Prostate gland (tissue), 2 donors: ENCODE measurements at regions not wholly inside any gene's neighbourhood (a gene's known extent, or its start where the extent isn't known, plus 50 kb on each side); places are given as distances from the start of the nearest gene placed in this dataset.

Experiments used
- DNase-seq: peaks from one replicate; pipeline ENCODE4 v3.0.0-alpha.2; 2019; ENCODE audit warnings: low spot score
- H3K27ac ChIP-seq, 2 donors: fragments of 200-600 bp; sonication (generic); 2 replicates each; pipeline ENCODE4 v1.5.1; 2017 to 2019
- H3K27me3 ChIP-seq: fragments of 200-600 bp; sonication (generic); replicated peaks from 2 replicates; pipeline ENCODE4 v1.5.1; 2019; ENCODE audit not compliant: insufficient read depth
- H3K36me3 ChIP-seq, 2 donors: fragments of 200-600 bp; sonication (generic); 1 replicate in 1 of 2; 2 replicates in 1 of 2; pipeline versions ENCODE4 v1.5.1 to v1.8.1; 2017 to 2019
- H3K4me1 ChIP-seq: fragments of 200-600 bp; sonication (generic); replicated peaks from 2 replicates; pipeline ENCODE4 v1.5.1; 2019
- H3K4me3 ChIP-seq, 2 donors: fragments of 200-600 bp; sonication (generic); 2 replicates each; pipeline ENCODE4 v1.5.1; 2017 to 2019
- H3K9me3 ChIP-seq: fragments of 200-600 bp; sonication (generic); 2 replicates; pipeline ENCODE4 v1.5.1; 2017
- POLR2A ChIP-seq: fragments of 450-650 bp; IDR thresholded peaks from one replicate; pipeline ENCODE4 v1.6.1; 2016; ENCODE audit warnings: antibody characterized with exemption, mild to moderate bottlenecking
- POLR2AphosphoS5 ChIP-seq: sonication (generic); formaldehyde crosslinking; IDR thresholded peaks from one replicate; pipeline ENCODE4 v1.6.1; 2017; ENCODE audit warnings: antibody characterized with exemption
- WGBS: methylation state at CpG from one replicate; pipeline ENCODE4 v1.1.5; 2018; 5-methylcytosine and 5-hydroxymethylcytosine counted together
- intact Hi-C: fragments of 100-400 bp; cut with DNase I; formaldehyde crosslinking; loops from one replicate; pipeline ENCODE4 v1.14.2; 2022
- TF ChIP-seq, protein P1 (sequence below), 4 experiments: fragments of 200-600 bp in 2 of 4; fragments of 450-650 bp in 2 of 4; sonication (generic) in 2 of 4; IDR thresholded peaks; 1 replicate in 3 of 4; 2 replicates in 1 of 4; pipeline ENCODE4 v1.5.1; 2016 to 2019; ENCODE audit warnings: antibody characterized with exemption in 4 of 4, mild to moderate bottlenecking in 2 of 4, moderate library complexity in 2 of 4

DNA sequence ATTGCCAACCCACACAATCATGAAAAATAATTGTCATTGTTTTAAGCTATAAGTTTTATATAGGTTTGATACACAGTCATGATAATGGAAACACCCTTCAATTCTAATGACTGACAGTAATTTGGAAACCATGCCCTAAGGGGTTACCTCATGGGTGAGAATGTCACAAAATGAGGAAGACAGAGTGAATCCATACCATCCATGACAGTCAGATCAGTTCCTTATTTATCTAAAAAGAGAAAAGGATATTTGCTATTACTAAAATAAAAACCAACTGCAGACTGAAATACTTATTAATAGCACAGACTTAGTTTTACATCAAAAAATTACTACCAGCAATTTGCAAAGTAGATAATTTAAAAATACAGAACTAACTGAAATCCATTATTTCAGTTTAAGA, 437.8 kb downstream of the UTRN start:
- Histone ChIP-seq H3K36me3 (no peaks in the 10 kb centered on the region), H3K27me3 (no peaks in the 10 kb centered on the region), H3K9me3 (no peaks in the 10 kb centered on the region), H3K4me3 (no peak overlapping the region), H3K27ac (no peak overlapping the region), H3K4me1 (no peaks in the 10 kb centered on the region)
- DNase-seq, result no peak
- intact Hi-C loops, result no loop called here
- TF ChIP-seq POLR2A, result no peak
- no peak for TF ChIP-seq POLR2AphosphoS5
- TF ChIP-seq, protein P1, sequence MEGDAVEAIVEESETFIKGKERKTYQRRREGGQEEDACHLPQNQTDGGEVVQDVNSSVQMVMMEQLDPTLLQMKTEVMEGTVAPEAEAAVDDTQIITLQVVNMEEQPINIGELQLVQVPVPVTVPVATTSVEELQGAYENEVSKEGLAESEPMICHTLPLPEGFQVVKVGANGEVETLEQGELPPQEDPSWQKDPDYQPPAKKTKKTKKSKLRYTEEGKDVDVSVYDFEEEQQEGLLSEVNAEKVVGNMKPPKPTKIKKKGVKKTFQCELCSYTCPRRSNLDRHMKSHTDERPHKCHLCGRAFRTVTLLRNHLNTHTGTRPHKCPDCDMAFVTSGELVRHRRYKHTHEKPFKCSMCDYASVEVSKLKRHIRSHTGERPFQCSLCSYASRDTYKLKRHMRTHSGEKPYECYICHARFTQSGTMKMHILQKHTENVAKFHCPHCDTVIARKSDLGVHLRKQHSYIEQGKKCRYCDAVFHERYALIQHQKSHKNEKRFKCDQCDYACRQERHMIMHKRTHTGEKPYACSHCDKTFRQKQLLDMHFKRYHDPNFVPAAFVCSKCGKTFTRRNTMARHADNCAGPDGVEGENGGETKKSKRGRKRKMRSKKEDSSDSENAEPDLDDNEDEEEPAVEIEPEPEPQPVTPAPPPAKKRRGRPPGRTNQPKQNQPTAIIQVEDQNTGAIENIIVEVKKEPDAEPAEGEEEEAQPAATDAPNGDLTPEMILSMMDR (IDR thresholded peaks at IDR 0.05), result no peak

DNA sequence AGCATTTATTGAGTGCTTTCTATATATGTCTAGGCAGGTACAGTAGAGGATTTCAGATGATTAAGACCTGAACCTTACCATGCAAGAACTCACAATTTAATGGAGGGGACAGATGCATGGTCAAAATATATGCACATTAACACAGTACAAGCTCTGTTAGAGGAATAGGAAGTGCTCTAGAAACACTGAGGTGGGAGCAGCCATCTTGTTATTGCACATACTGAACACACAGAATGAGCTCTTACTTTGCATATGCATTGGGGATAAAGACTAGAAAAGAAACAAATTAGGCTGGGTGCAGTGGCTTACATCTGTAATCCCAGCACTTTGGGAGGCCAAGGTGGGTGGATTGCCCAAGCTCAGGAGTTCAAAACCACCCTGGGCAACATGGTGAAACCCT, 438.3 kb downstream of the UTRN start:
- H3K9me3 ChIP-seq, result no peaks in the 10 kb centered on the region
- no peaks in the 10 kb centered on the region for H3K27me3 ChIP-seq
- TF ChIP-seq, protein P1 (IDR thresholded peaks at IDR 0.05), result no peak
- TF ChIP-seq POLR2AphosphoS5 (no peak), POLR2A (no peak)
- no peak for DNase-seq
- no peak overlapping the region for H3K27ac ChIP-seq
- H3K36me3 ChIP-seq, result no peaks in the 10 kb centered on the region
- intact Hi-C loops, result no loop called here
- no peak overlapping the region for H3K4me3 ChIP-seq
- H3K4me1 ChIP-seq, result no peaks in the 10 kb centered on the region

DNA sequence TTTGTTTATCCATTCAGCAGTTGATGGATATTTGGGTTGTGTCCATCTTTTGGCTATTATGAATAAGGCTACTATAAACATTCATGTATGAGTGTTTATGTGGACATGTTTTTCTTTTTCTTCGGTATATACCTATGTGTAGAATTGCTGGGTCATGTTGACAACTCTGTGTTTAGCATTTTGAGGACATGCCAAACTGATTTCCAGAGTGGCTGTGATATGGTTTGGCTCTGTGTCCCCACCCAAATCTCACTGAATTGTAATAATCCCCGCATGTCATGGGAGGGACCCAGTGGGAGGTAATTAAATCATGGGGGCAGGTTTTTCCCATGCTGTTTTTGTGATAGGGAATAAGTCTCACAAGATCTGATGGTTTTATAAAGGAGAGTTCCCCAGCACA, 439.7 kb downstream of the UTRN start:
- Histone ChIP-seq H3K9me3 (no peaks in the 10 kb centered on the region), H3K36me3 (no peaks in the 10 kb centered on the region), H3K4me1 (no peaks in the 10 kb centered on the region), H3K4me3 (no peak overlapping the region), H3K27me3 (no peaks in the 10 kb centered on the region), H3K27ac (no peak overlapping the region)
- WGBS, result 75% methylated on average over 2 of the region's 2 CpGs
- DNase-seq, result no peak
- intact Hi-C loops, result no loop called here
- TF ChIP-seq POLR2AphosphoS5 (no peak), POLR2A (no peak)
- TF ChIP-seq, protein P1 (IDR thresholded peaks at IDR 0.05), result no peak

DNA sequence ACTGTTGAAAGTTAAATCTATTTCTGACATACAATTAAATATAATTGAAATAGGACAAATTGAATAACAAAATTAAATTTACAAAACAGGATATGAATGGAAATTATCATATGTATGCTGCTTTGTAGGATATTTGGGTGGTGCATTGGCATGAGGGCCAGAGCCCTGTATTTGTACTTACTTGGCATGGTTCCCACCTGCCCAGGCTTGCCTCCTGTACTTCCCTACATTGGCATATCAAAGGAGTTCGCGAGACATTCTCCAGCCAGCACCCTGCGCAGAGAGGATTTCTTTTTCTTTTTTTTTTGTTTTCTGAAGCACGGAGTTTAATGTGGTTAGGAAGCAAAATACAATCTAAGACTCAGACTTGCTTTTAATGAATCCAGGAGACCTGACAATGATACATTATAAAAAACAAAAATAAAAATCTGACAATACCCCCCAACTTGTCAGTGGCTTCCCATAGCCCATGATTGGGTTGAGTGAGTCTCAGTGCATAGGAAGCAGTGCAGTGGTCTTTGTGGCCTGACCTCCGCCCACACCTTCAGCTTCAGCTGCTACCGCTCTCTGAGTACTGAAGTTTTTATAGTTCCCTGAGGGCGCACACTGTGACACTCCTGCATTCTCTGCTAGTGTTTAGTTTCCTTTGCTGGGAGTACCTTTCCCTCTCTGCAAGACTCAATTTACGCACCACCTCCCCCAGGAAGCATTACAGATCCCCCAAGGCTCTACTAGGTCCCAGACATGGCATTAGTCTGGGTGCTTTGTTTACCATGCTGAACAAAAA, 440.8 kb downstream of the UTRN start:
- Histone ChIP-seq H3K4me1 (no peaks in the 10 kb centered on the region), H3K9me3 (no peaks in the 10 kb centered on the region), H3K27ac (no peak overlapping the region), H3K36me3 (no peaks in the 10 kb centered on the region), H3K27me3 (no peaks in the 10 kb centered on the region), H3K4me3 (no peak overlapping the region)
- DNase-seq, result peak; percentile 19
- 53% methylated on average over 8 of the region's 8 CpGs for WGBS
- TF ChIP-seq, protein P1 (IDR thresholded peaks at IDR 0.05), result no peak
- TF ChIP-seq POLR2A (no peak), POLR2AphosphoS5 (no peak)
- intact Hi-C loops, result no loop called here

DNA sequence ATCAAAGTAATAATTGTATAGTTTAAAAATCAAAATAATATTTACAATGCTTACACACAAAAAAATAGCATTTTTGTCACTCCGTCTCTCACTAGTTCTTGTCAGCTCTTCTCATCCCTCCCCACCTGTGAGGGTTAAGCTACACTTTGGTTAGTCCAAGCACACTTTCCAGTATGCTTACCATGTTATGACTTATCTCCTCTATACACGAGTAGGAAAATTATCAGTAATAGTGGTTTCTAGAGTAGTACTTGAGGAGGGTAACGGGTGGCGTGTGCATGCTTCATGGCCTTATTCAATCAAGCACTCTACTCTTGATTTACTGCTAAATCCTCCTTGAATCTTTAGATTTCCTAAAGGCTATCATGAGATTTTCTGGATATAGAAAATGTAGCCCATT, 443.7 kb downstream of the UTRN start:
- no peak for DNase-seq
- Histone ChIP-seq H3K36me3 (peaks cover 0 to 5% of the 10 kb centered on the region in 2 donors), H3K9me3 (no peaks in the 10 kb centered on the region), H3K4me3 (no peak overlapping the region), H3K4me1 (no peaks in the 10 kb centered on the region), H3K27me3 (no peaks in the 10 kb centered on the region), H3K27ac (no peak overlapping the region)
- intact Hi-C loops, result no loop called here
- 92% methylated on average over 4 of the region's 4 CpGs for WGBS
- TF ChIP-seq, protein P1 (IDR thresholded peaks at IDR 0.05), result no peak
